Stomach (tissue), 4 donors: ENCODE measurements at regions not wholly inside any gene's neighbourhood (a gene's known extent, or its start where the extent isn't known, plus 50 kb on each side); places are given as distances from the start of the nearest gene placed in this dataset.

Experiments used
- CTCF ChIP-seq, 7 experiments: fragments of 450-650 bp in 4 of 7; fragments of 200-600 bp in 3 of 7; sonication (generic) in 3 of 7; IDR thresholded peaks; one replicate each; pipeline ENCODE4 v1.5.1; 2016 to 2019; ENCODE audit warnings: antibody characterized with exemption in 7 of 7, control low read depth in 2 of 7, mild to moderate bottlenecking in 1 of 7
- POLR2AphosphoS5 ChIP-seq, 3 donors: sonication (generic); formaldehyde crosslinking; IDR thresholded peaks; one replicate each; pipeline ENCODE4 v1.6.1; 2016; ENCODE audit warnings: antibody characterized with exemption in 3 of 3

DNA sequence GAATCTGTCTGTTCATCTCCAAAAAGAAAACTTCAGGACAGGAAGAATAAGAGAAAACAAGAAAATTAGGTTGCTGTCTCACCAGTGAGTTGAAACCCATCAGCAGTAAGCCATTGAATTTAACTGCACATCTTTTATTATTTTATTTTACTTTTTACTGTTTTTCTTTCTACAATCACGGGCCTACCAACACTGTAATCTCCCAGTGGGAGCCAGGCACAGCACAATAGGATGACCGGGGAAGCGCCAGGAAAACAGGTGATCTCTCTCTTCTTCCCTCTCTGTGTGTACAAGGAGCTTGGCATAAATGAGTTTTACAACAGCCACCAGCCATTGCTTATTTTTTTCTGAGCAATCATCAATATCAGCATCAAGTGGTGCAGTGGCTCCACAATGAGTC is 113.1 kb upstream of the ESRRG start:
- TF ChIP-seq CTCF (IDR thresholded peaks at IDR 0.05): no peak
- no peak for TF ChIP-seq POLR2AphosphoS5 (IDR thresholded peaks at IDR 0.05)
